Osteoblast (primary cell): ENCODE measurements at regions not wholly inside any gene's neighbourhood (a gene's known extent, or its start where the extent isn't known, plus 50 kb on each side); places are given as distances from the start of the nearest gene placed in this dataset.

Experiments
- DNase-seq: peaks from one replicate; pipeline ENCODE4 v3.0.0; 2011; ENCODE audit warnings: low spot score, mixed read lengths; ENCODE audit not compliant: insufficient read length; ENCODE audit errors: missing footprints
- H2AFZ ChIP-seq: 2 replicates; pipeline ENCODE4 v1.6.0; 2011; ENCODE audit warnings: mild to moderate bottlenecking, low read length
- H3K27ac ChIP-seq: 2 replicates; pipeline ENCODE4 v1.5.1; 2011; ENCODE audit warnings: mild to moderate bottlenecking, low read depth, low read length, moderate library complexity
- H3K27me3 ChIP-seq: 2 replicates; pipeline ENCODE4 v1.6.0; 2012; ENCODE audit warnings: mild to moderate bottlenecking, control low read depth, inconsistent platforms, low read length, moderate library complexity; ENCODE audit not compliant: insufficient read depth
- H3K36me3 ChIP-seq: 2 replicates; pipeline ENCODE4 v1.5.1; 2011; ENCODE audit warnings: mild to moderate bottlenecking, low read length, control low read depth, moderate library complexity; ENCODE audit not compliant: insufficient read depth
- H3K4me1 ChIP-seq: 2 replicates; pipeline ENCODE4 v1.5.1; 2011; ENCODE audit warnings: mild to moderate bottlenecking, low read length, control low read depth, moderate library complexity; ENCODE audit not compliant: insufficient read depth
- H3K4me2 ChIP-seq: 2 replicates; pipeline ENCODE4 v1.6.0; 2011; ENCODE audit warnings: mild to moderate bottlenecking, low read length; ENCODE audit not compliant: insufficient read depth
- H3K4me3 ChIP-seq: fragments of 200-600 bp; sonication (generic); 3 replicates; pipeline ENCODE4 v1.5.1; 2012; ENCODE audit warnings: mild to moderate bottlenecking, low read length, inconsistent platforms; ENCODE audit not compliant: insufficient read depth
- H3K79me2 ChIP-seq: 2 replicates; pipeline ENCODE4 v1.6.0; 2012; ENCODE audit warnings: mild to moderate bottlenecking, low read length, control low read depth, inconsistent platforms; ENCODE audit not compliant: insufficient read depth
- H3K9me3 ChIP-seq: 2 replicates; pipeline ENCODE4 v1.5.1; 2011; ENCODE audit warnings: low read depth, low read length, control low read depth
- H4K20me1 ChIP-seq: 2 replicates; pipeline ENCODE4 v1.6.0; 2012; ENCODE audit warnings: mild to moderate bottlenecking, low read length, control low read depth; ENCODE audit not compliant: insufficient read depth
- TF ChIP-seq, protein P1 (sequence below): IDR thresholded peaks from 2 replicates; pipeline ENCODE4 v1.5.1; 2011; ENCODE audit warnings: mild to moderate bottlenecking, low read depth, low read length, moderate library complexity; ENCODE audit errors: extremely low read depth

- H3K9me3 ChIP-seq: no peaks in the 10 kb centered on the region
- no peaks in the 10 kb centered on the region for H4K20me1 ChIP-seq
- no peak overlapping the region for H3K4me2 ChIP-seq
- no peak overlapping the region for H3K27ac ChIP-seq
- TF ChIP-seq, protein P1, sequence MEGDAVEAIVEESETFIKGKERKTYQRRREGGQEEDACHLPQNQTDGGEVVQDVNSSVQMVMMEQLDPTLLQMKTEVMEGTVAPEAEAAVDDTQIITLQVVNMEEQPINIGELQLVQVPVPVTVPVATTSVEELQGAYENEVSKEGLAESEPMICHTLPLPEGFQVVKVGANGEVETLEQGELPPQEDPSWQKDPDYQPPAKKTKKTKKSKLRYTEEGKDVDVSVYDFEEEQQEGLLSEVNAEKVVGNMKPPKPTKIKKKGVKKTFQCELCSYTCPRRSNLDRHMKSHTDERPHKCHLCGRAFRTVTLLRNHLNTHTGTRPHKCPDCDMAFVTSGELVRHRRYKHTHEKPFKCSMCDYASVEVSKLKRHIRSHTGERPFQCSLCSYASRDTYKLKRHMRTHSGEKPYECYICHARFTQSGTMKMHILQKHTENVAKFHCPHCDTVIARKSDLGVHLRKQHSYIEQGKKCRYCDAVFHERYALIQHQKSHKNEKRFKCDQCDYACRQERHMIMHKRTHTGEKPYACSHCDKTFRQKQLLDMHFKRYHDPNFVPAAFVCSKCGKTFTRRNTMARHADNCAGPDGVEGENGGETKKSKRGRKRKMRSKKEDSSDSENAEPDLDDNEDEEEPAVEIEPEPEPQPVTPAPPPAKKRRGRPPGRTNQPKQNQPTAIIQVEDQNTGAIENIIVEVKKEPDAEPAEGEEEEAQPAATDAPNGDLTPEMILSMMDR: no peak
- H3K27me3 ChIP-seq: peaks cover 3% of the 10 kb centered on the region
- H2AFZ ChIP-seq: no peak overlapping the region
- H3K4me3 ChIP-seq: no peak overlapping the region
- no peaks in the 10 kb centered on the region for H3K79me2 ChIP-seq
- H3K36me3 ChIP-seq: no peaks in the 10 kb centered on the region
- no peaks in the 10 kb centered on the region for H3K4me1 ChIP-seq
- DNase-seq: no peak
Observed at GRCh38 chr1:232547938-232548484, 81.9 kb downstream of the SIPA1L2 start.

DNA sequence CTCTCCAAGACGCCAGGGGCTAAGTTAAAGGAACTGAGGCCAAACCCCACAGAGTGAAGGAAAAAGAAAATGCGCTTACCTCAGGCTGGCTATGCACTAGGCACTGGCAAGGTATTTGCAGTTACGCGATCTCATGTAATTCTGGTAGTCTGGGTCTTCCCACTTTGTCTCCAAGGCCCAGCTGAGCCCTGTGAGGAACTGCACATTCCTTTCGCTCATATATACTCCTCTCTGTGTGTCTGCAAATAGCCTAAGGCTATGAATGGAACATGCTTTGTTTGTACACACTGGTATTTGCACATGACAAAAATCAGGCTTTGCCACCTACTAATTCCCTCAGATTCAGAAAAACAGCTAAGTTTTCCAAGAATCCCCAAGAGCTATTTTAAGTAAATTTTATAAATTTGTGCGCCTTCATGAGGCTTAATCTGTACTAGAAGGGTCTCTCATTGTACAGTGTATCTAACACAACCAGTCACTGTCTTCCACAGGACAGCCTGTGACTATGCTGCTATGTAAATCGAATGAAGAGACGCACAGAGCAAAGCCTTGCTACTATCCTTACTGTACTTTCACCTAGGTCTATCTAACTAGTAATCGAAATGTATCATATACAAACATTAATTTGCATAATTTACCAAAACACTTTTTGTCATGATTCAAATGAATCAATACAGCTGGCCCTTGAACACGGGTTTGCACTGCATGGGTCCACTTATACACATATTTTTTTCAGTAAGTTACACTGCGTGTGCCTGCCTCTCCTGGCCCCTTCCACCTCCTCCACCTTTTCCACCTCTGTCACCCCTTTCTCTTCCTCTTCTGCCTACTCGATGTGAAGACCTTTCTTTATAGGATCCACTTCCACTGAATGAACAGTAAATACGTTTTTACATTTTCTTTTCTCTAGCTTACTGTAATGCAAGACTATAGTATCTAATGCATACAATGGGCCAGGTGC lies 87.0 kb downstream of the SIPA1L2 start:
- Histone ChIP-seq H3K79me2 (no peaks in the 10 kb centered on the region), H3K9me3 (no peaks in the 10 kb centered on the region), H3K4me2 (no peak overlapping the region), H3K27ac (no peak overlapping the region), H4K20me1 (no peaks in the 10 kb centered on the region), H3K27me3 (peaks cover 3% of the 10 kb centered on the region), H3K4me1 (peaks cover 13% of the 10 kb centered on the region), H3K4me3 (no peak overlapping the region), H3K36me3 (no peaks in the 10 kb centered on the region), H2AFZ (no peak overlapping the region)
- TF ChIP-seq, protein P1: no peak
- DNase-seq: no peak

DNA sequence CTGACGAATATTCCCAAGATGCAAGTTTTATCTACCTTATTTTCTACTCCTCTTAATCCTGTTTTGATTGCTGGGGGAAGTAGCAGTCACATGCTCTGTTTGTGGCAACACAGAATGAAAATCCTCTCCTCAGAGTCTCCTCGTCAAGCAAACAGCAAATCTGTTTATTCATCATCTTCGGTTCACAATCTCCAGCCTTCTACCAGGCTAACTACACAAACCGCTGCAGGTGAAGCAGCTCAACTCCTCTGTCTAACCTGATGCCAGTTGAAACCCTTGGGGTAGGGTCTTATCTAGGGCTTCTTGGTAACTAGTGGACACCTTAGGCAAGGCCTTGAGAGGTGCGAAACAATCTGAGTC lies 91.0 kb downstream of the SIPA1L2 start:
- Histone ChIP-seq H4K20me1 (no peaks in the 10 kb centered on the region), H3K4me3 (no peak overlapping the region), H3K27me3 (no peaks in the 10 kb centered on the region), H3K4me2 (no peak overlapping the region), H2AFZ (no peak overlapping the region), H3K36me3 (no peaks in the 10 kb centered on the region), H3K79me2 (no peaks in the 10 kb centered on the region), H3K27ac (no peak overlapping the region), H3K9me3 (no peaks in the 10 kb centered on the region), H3K4me1 (peaks cover 13% of the 10 kb centered on the region)
- TF ChIP-seq, protein P1: no peak
- DNase-seq: no peak

- H3K27ac ChIP-seq: no peak overlapping the region
- peak; percentile 56 for DNase-seq
- H2AFZ ChIP-seq: no peak overlapping the region
- no peak overlapping the region for H3K4me3 ChIP-seq
- TF ChIP-seq, protein P1: no peak
- H3K27me3 ChIP-seq: no peaks in the 10 kb centered on the region
- no peaks in the 10 kb centered on the region for H3K9me3 ChIP-seq
- no peaks in the 10 kb centered on the region for H3K36me3 ChIP-seq
- no peaks in the 10 kb centered on the region for H4K20me1 ChIP-seq
- H3K79me2 ChIP-seq: no peaks in the 10 kb centered on the region
- H3K4me2 ChIP-seq: no peak overlapping the region
- H3K4me1 ChIP-seq: peaks cover 13% of the 10 kb centered on the region
Observed at GRCh38 chr1:232538224-232538942, 91.5 kb downstream of the SIPA1L2 start.
